Mammary epithelial cell (primary cell): ENCODE measurements at regions not wholly inside any gene's neighbourhood (a gene's known extent, or its start where the extent isn't known, plus 50 kb on each side); places are given as distances from the start of the nearest gene placed in this dataset.

Experiments
- CTCF ChIP-seq, 2 donors: IDR thresholded peaks in 1 of 2; conservative IDR thresholded peaks in 1 of 2; 2 replicates each; pipeline ENCODE4 v1.5.1; 2011 to 2012; ENCODE audit warnings: inconsistent platforms in 2 of 2, low read length in 2 of 2, mild to moderate bottlenecking in 2 of 2, control low read depth in 1 of 2, low read depth in 1 of 2; ENCODE audit not compliant: insufficient read depth in 1 of 2; ENCODE audit errors: extremely low read depth in 1 of 2
- EZH2 ChIP-seq: IDR thresholded peaks from 2 replicates; pipeline ENCODE4 v1.6.1; 2012; ENCODE audit warnings: low read length, inconsistent platforms, borderline replicate concordance

- TF ChIP-seq EZH2, result no peak
- TF ChIP-seq CTCF (conservative IDR thresholded peaks at IDR 0.05 in 1 of 2, IDR thresholded peaks at IDR 0.05 in 1 of 2; ENCODE audit: extremely low read depth in 1 of 2, insufficient read depth in 1 of 2, low read depth in 1 of 2, low read length in 2 of 2), result no peak
Measured at GRCh38 chr12:124506832-124507153, 60.6 kb downstream of the NCOR2 start.
